GM06990 (cell line): ENCODE measurements at regions not wholly inside any gene's neighbourhood (a gene's known extent, or its start where the extent isn't known, plus 50 kb on each side); places are given as distances from the start of the nearest gene placed in this dataset.

Experiments
- DNase-seq: peaks from one replicate; pipeline ENCODE4 v3.0.0-alpha.2; 2011; ENCODE audit not compliant: insufficient read length; ENCODE audit errors: extremely low read depth
- H3K27me3 ChIP-seq: replicated peaks from 2 replicates; pipeline ENCODE4 v1.6.0; 2011; ENCODE audit warnings: low read length; ENCODE audit not compliant: control insufficient read depth, insufficient read depth
- H3K36me3 ChIP-seq: 2 replicates; pipeline ENCODE4 v1.5.1; 2011; ENCODE audit warnings: low read length; ENCODE audit not compliant: control insufficient read depth, insufficient read depth
- H3K4me3 ChIP-seq: replicated peaks from 2 replicates; pipeline ENCODE4 v1.5.1; 2011; ENCODE audit warnings: low read depth, mild to moderate bottlenecking, control low read depth, low read length
- TF ChIP-seq, protein P1 (sequence below): IDR thresholded peaks from 2 replicates; pipeline ENCODE4 v1.5.1; 2011; ENCODE audit warnings: low read length, control low read depth, mild to moderate bottlenecking, inconsistent platforms; ENCODE audit not compliant: insufficient read depth, poor library complexity, severe bottlenecking

DNA sequence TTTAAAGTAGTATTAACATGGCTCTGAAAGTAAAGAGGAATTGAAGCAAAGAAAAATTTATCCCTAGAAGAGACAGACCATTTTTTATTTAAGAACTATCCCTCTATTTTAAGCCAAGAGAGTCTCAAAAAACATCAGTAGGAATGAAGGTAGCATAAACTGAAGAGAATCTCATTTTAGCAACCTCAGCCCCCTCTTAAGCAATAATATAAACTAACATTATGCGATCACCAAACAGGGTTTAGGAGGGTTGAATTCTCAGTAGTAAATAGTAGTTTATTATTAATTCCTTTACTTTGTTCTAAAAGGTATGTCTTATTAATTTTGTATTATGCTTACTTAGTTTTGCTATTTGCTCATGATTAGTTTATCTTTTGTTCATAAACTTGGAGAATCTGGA is 287.4 kb downstream of the CDK5RAP2 start:
- TF ChIP-seq, protein P1, sequence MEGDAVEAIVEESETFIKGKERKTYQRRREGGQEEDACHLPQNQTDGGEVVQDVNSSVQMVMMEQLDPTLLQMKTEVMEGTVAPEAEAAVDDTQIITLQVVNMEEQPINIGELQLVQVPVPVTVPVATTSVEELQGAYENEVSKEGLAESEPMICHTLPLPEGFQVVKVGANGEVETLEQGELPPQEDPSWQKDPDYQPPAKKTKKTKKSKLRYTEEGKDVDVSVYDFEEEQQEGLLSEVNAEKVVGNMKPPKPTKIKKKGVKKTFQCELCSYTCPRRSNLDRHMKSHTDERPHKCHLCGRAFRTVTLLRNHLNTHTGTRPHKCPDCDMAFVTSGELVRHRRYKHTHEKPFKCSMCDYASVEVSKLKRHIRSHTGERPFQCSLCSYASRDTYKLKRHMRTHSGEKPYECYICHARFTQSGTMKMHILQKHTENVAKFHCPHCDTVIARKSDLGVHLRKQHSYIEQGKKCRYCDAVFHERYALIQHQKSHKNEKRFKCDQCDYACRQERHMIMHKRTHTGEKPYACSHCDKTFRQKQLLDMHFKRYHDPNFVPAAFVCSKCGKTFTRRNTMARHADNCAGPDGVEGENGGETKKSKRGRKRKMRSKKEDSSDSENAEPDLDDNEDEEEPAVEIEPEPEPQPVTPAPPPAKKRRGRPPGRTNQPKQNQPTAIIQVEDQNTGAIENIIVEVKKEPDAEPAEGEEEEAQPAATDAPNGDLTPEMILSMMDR, result no peak
- H3K36me3 ChIP-seq, result no peaks in the 10 kb centered on the region
- H3K4me3 ChIP-seq, result no peak overlapping the region
- H3K27me3 ChIP-seq, result no peaks in the 10 kb centered on the region
- no peak for DNase-seq

DNA sequence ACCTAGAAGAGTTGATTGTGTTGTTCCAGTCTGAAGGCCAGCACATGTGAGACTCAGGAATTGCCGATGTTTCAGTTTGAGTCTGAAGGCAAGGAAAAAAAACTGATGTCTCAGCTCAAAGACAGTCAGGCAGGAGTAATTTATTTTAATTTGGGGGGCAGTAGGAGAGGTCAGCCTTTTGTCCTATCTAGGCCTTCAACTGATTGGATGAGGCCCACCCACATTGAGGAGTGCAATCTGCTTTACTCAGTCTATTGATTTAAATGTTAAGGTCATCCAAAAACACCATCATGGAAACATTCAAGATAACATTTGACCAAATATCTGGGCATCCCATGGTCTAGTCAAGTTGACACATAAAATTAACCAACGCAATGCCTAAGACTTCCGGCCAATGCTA is 288.9 kb downstream of the CDK5RAP2 start:
- Histone ChIP-seq H3K36me3 (no peaks in the 10 kb centered on the region), H3K4me3 (no peak overlapping the region), H3K27me3 (no peaks in the 10 kb centered on the region)
- TF ChIP-seq, protein P1, result no peak
- DNase-seq, result no peak

DNA sequence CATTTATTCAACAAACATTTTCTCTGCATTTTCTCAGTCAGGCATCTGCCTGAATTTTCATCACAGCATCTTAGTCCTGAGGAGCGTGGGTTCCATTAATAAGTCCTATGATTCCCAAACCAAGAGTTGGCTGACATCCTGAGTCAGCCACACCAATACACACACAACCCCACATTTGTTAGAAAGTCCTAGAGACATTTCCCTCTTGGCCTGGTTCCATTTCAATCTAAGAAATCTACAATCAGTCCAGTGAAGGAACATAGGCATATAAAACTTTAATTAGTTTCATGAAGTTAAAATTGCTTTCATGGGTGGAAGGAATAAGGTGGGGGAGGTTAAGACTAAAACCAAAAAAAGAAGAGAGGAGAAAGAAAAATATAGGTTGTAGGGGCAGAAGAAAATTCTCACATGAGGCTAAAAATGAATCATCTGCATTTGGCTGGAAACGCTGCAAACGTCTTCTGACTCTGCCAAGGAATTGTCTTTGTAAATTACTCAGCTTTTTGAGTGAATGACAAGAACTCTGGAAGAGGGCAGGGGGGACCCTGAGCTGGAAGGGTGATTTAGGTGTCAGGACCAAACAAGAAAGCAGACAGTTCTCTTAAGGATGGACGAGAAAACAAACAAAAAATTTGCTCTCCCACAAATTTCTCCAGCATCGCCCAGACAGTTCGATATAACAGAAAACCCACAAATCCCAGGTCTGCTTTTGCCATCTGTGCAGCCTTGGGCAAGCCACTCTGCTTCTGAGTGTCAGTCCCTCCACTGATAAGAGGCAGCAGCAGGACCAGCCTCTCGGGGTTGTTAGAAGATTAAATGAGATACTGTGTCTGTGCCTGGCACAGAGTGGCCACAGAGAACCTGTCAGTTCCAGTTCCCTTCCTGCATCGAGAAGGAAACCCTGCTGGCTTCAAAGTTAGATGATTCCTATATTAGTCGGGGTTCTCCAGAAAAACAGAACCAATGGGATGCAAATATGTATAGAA is 289.7 kb downstream of the CDK5RAP2 start:
- TF ChIP-seq, protein P1, result no peak
- no peak overlapping the region for H3K4me3 ChIP-seq
- no peaks in the 10 kb centered on the region for H3K27me3 ChIP-seq
- DNase-seq, result no peak
- H3K36me3 ChIP-seq, result no peaks in the 10 kb centered on the region

DNA sequence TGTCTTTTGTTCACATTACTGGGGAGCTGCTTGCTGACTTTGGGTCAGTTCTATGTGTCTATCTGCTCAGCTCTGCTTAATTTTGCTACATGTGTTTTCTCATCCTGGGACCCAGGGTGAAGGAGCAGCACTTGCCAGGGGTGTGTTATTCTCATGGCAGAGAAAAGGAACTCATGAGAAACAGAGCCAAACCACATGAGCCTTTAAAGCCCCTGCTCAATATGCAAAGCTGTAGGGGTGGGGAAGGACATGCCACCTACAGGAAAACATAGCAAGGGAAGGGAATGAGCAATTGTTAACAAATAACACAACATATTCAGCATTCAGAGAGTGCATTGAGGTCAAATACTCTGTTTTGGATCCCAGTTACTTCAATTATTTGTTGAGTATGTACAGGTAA is 290.9 kb downstream of the CDK5RAP2 start:
- Histone ChIP-seq H3K36me3 (no peaks in the 10 kb centered on the region), H3K27me3 (no peaks in the 10 kb centered on the region), H3K4me3 (no peak overlapping the region)
- DNase-seq, result no peak
- TF ChIP-seq, protein P1, result no peak

DNA sequence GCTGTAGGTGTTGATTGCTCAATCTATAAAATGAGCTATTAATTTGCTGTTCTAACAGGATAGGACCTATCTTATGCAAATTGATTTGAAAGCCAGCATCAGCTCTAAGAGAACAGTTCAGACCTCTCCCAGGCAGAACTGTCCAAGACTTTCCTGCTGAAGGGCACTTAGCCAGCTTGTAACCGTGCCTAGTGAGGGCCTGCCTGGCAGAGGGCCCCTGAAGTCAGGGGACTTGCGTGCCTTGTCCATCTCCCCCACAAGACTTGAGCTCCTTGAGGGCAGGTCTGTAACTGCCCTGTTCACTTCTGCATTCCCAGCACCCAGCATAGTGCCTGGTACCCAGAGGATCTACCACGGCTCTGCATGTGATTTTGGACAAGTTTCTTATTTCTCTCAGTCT is 293.4 kb downstream of the CDK5RAP2 start:
- Histone ChIP-seq H3K27me3 (no peaks in the 10 kb centered on the region), H3K4me3 (no peak overlapping the region), H3K36me3 (no peaks in the 10 kb centered on the region)
- DNase-seq, result no peak
- TF ChIP-seq, protein P1, result no peak
